ENCODE measurements at regions not wholly inside any gene's neighbourhood (a gene's known extent, or its start where the extent isn't known, plus 50 kb on each side); places are given as distances from the start of the nearest gene placed in this dataset.

- Histone ChIP-seq H3K27me3 (replicated peaks; ENCODE audit: control insufficient read depth, insufficient read depth, low read length) (no peaks in the 10 kb centered on the region), H3K36me3 (ENCODE audit: control insufficient read depth, insufficient read depth, low read length) (no peaks in the 10 kb centered on the region), H3K4me3 (replicated peaks; ENCODE audit: low read depth, low read length) (no peak overlapping the region)
- DNase-seq (ENCODE audit: extremely low read depth, insufficient read length) = no peak
- no peak for TF ChIP-seq CTCF (IDR thresholded peaks at IDR 0.05; ENCODE audit: insufficient read depth, low read length, poor library complexity, severe bottlenecking)
These were observed 94.4 kb upstream of the INSIG1 start for GRCh38 chr7:155203059-155203881.

- DNase-seq (ENCODE audit: extremely low read depth, insufficient read length) = no peak
- no peak overlapping the region for H3K4me3 ChIP-seq (replicated peaks; ENCODE audit: low read depth, low read length)
- no peaks in the 10 kb centered on the region for H3K36me3 ChIP-seq (ENCODE audit: control insufficient read depth, insufficient read depth, low read length)
- no peaks in the 10 kb centered on the region for H3K27me3 ChIP-seq (replicated peaks; ENCODE audit: control insufficient read depth, insufficient read depth, low read length)
- no peak for TF ChIP-seq CTCF (IDR thresholded peaks at IDR 0.05; ENCODE audit: insufficient read depth, low read length, poor library complexity, severe bottlenecking)
These were observed 93.6 kb upstream of the INSIG1 start for GRCh38 chr7:155203882-155204691.

- Histone ChIP-seq H3K36me3 (ENCODE audit: control insufficient read depth, insufficient read depth, low read length) (no peaks in the 10 kb centered on the region), H3K4me3 (replicated peaks; ENCODE audit: low read depth, low read length) (peak overlapping the region; percentile 71; the same call in 1 of the 2 replicates), H3K27me3 (replicated peaks; ENCODE audit: control insufficient read depth, insufficient read depth, low read length) (no peaks in the 10 kb centered on the region)
- no peak for TF ChIP-seq CTCF (IDR thresholded peaks at IDR 0.05; ENCODE audit: insufficient read depth, low read length, poor library complexity, severe bottlenecking)
- no peak for DNase-seq (ENCODE audit: extremely low read depth, insufficient read length)
These were observed 92.8 kb upstream of the INSIG1 start for GRCh38 chr7:155204744-155205367.

- no peak for TF ChIP-seq CTCF (IDR thresholded peaks at IDR 0.05; ENCODE audit: insufficient read depth, low read length, poor library complexity, severe bottlenecking)
- DNase-seq (ENCODE audit: extremely low read depth, insufficient read length) = peak; percentile 94
- Histone ChIP-seq H3K4me3 (replicated peaks; ENCODE audit: low read depth, low read length) (peak overlapping the region; percentile 71), H3K27me3 (replicated peaks; ENCODE audit: control insufficient read depth, insufficient read depth, low read length) (no peaks in the 10 kb centered on the region), H3K36me3 (ENCODE audit: control insufficient read depth, insufficient read depth, low read length) (no peaks in the 10 kb centered on the region)
These were observed 92.0 kb upstream of the INSIG1 start for GRCh38 chr7:155205368-155206317.

Measured in GM06990 (cell line).